HG02938 (cell line): ENCODE measurements at regions not wholly inside any gene's neighbourhood (a gene's known extent, or its start where the extent isn't known, plus 50 kb on each side); places are given as distances from the start of the nearest gene placed in this dataset.

ENCODE experiments used
- ATAC-seq: cut with Tn5 transposase; IDR thresholded peaks from one replicate; pipeline ENCODE4 v1.9.1; 2021; ENCODE audit warnings: mild to moderate bottlenecking, moderate library complexity; ENCODE audit not compliant: unreplicated experiment

- no peak for ATAC-seq
These were observed 735.2 kb upstream of the ANKRD30A start for GRCh38 chr10:36390221-36390620.

GRCh38 chr10:36388166-36388565, 737.2 kb upstream of the ANKRD30A start:
- no peak for ATAC-seq

- no peak for ATAC-seq
These were observed 739.7 kb upstream of the ANKRD30A start for GRCh38 chr10:36385693-36386092.

- no peak for ATAC-seq
These were observed 741.3 kb upstream of the FZD8 start for GRCh38 chr10:36383349-36383748.

- ATAC-seq = no peak
These were observed 739.7 kb upstream of the FZD8 start for GRCh38 chr10:36381748-36382147.

GRCh38 chr10:36380538-36380937, 738.4 kb upstream of the FZD8 start:
- ATAC-seq = no peak

- no peak for ATAC-seq
These were observed 733.0 kb upstream of the FZD8 start for GRCh38 chr10:36375107-36375506.

- no peak for ATAC-seq
These were observed 731.5 kb upstream of the FZD8 start for GRCh38 chr10:36373424-36374096.

GRCh38 chr10:36367362-36367761, 725.3 kb upstream of the FZD8 start:
- ATAC-seq = no peak

GRCh38 chr10:36366843-36367242, 724.7 kb upstream of the FZD8 start:
- ATAC-seq = no peak

GRCh38 chr10:36366065-36366464, 724.0 kb upstream of the FZD8 start:
- no peak for ATAC-seq

- no peak for ATAC-seq
These were observed 720.2 kb upstream of the FZD8 start for GRCh38 chr10:36362257-36362656.

GRCh38 chr10:36358736-36359135, 716.6 kb upstream of the FZD8 start:
- ATAC-seq = no peak

- no peak for ATAC-seq
These were observed 712.5 kb upstream of the FZD8 start for GRCh38 chr10:36354633-36355032.

GRCh38 chr10:36351159-36351558, 709.1 kb upstream of the FZD8 start:
- ATAC-seq = no peak

- ATAC-seq = no peak
These were observed 707.5 kb upstream of the FZD8 start for GRCh38 chr10:36349445-36350078.

- ATAC-seq = no peak
These were observed 703.7 kb upstream of the FZD8 start for GRCh38 chr10:36345807-36346206.

GRCh38 chr10:36345175-36345533, 703.1 kb upstream of the FZD8 start:
- ATAC-seq = no peak

GRCh38 chr10:36344240-36345174, 702.4 kb upstream of the FZD8 start:
- ATAC-seq = no peak

- no peak for ATAC-seq
These were observed 700.7 kb upstream of the FZD8 start for GRCh38 chr10:36342781-36343180.

- ATAC-seq = no peak
These were observed 699.4 kb upstream of the FZD8 start for GRCh38 chr10:36341471-36341870.

- ATAC-seq = no peak
These were observed 694.2 kb upstream of the FZD8 start for GRCh38 chr10:36336315-36336714.
